Right kidney (tissue), 1 donor: ENCODE measurements at regions not wholly inside any gene's neighbourhood (a gene's known extent, or its start where the extent isn't known, plus 50 kb on each side); places are given as distances from the start of the nearest gene placed in this dataset.
"Not testable (repeated sequence)": the region's sequence is repeated elsewhere in the genome, so short reads cannot be mapped to it uniquely, and the experiment has no call there.

ENCODE experiments used
- DNase-seq: peaks from one replicate; pipeline ENCODE4 v3.0.0-alpha.2; 2016

- no peak for DNase-seq
These were observed 288.1 kb upstream of the PRKCQ start for GRCh38 chr10:6868036-6868725.

GRCh38 chr10:6866757-6867156 is 286.7 kb upstream of the PRKCQ start:
- no peak for DNase-seq

- DNase-seq: no peak
These were observed 284.1 kb upstream of the PRKCQ start for GRCh38 chr10:6864142-6864541.

- DNase-seq: no peak
These were observed 283.3 kb upstream of the PRKCQ start for GRCh38 chr10:6863381-6863780.

GRCh38 chr10:6850452-6850851 is 270.4 kb upstream of the PRKCQ start:
- DNase-seq: no peak

GRCh38 chr10:6847561-6847960 is 267.5 kb upstream of the PRKCQ start:
- no peak for DNase-seq

GRCh38 chr10:6843894-6844650 is 264.0 kb upstream of the PRKCQ start:
- no peak for DNase-seq

- no peak for DNase-seq
These were observed 263.4 kb upstream of the PRKCQ start for GRCh38 chr10:6843481-6843881.

GRCh38 chr10:6842722-6843121 is 262.6 kb upstream of the PRKCQ start:
- no peak for DNase-seq

- no peak for DNase-seq
These were observed 261.7 kb upstream of the PRKCQ start for GRCh38 chr10:6841761-6842160.

- DNase-seq: no peak
These were observed 260.7 kb upstream of the PRKCQ start for GRCh38 chr10:6840766-6841165.

- no peak for DNase-seq
These were observed 260.2 kb upstream of the PRKCQ start for GRCh38 chr10:6840201-6840691.

- no peak for DNase-seq
These were observed 258.0 kb upstream of the PRKCQ start for GRCh38 chr10:6838118-6838517.

- DNase-seq: no peak
These were observed 253.5 kb upstream of the PRKCQ start for GRCh38 chr10:6833458-6834011.

- not testable (repeated sequence) for DNase-seq
These were observed 250.9 kb upstream of the PRKCQ start for GRCh38 chr10:6830981-6831380.

- not testable (repeated sequence) for DNase-seq
These were observed 244.7 kb upstream of the PRKCQ start for GRCh38 chr10:6824793-6825192.

GRCh38 chr10:6823770-6824169 is 243.7 kb upstream of the PRKCQ start:
- no peak for DNase-seq

GRCh38 chr10:6819301-6819700 is 239.2 kb upstream of the PRKCQ start:
- DNase-seq: no peak

GRCh38 chr10:6817770-6818169 is 237.7 kb upstream of the PRKCQ start:
- no peak for DNase-seq

GRCh38 chr10:6815346-6815745 is 235.3 kb upstream of the PRKCQ start:
- DNase-seq: no peak

- DNase-seq: no peak
These were observed 233.8 kb upstream of the PRKCQ start for GRCh38 chr10:6813856-6814255.

- no peak for DNase-seq
These were observed 233.2 kb upstream of the PRKCQ start for GRCh38 chr10:6813306-6813705.

GRCh38 chr10:6811153-6811552 is 231.1 kb upstream of the PRKCQ start:
- DNase-seq: no peak

GRCh38 chr10:6803427-6803783 is 223.3 kb upstream of the PRKCQ start:
- no peak for DNase-seq
